Muscle of leg (tissue), 3 donors: ENCODE measurements at regions not wholly inside any gene's neighbourhood (a gene's known extent, or its start where the extent isn't known, plus 50 kb on each side); places are given as distances from the start of the nearest gene placed in this dataset.

Experiments used
- DNase-seq: peaks from one replicate; pipeline ENCODE4 v3.0.0; 2013
- H3K27ac ChIP-seq: one replicate; pipeline ENCODE4 v1.5.1; 2013; ENCODE audit warnings: mild to moderate bottlenecking, low read length, control low read depth
- H3K27me3 ChIP-seq: one replicate; pipeline ENCODE4 v1.6.1; 2013; ENCODE audit warnings: low read length; ENCODE audit not compliant: control insufficient read depth, insufficient read depth
- H3K36me3 ChIP-seq: one replicate; pipeline ENCODE4 v1.6.1; 2013; ENCODE audit warnings: low read length; ENCODE audit not compliant: control insufficient read depth, insufficient read depth
- H3K4me1 ChIP-seq: one replicate; pipeline ENCODE4 v1.6.1; 2013; ENCODE audit warnings: low read length; ENCODE audit not compliant: control insufficient read depth, insufficient read depth
- H3K4me3 ChIP-seq: one replicate; pipeline ENCODE4 v1.5.1; 2013; ENCODE audit warnings: low read length, control low read depth
- H3K9me3 ChIP-seq: replicated peaks from 2 replicates; pipeline ENCODE4 v1.6.1; 2013; ENCODE audit warnings: low read depth, low read length; ENCODE audit not compliant: control insufficient read depth
- WGBS: methylation state at CpG from one replicate; pipeline ENCODE4 v1.1.5; 2013; ENCODE audit warnings: missing lambda C conversion rate; ENCODE audit not compliant: insufficient coverage; 5-methylcytosine and 5-hydroxymethylcytosine counted together

DNA sequence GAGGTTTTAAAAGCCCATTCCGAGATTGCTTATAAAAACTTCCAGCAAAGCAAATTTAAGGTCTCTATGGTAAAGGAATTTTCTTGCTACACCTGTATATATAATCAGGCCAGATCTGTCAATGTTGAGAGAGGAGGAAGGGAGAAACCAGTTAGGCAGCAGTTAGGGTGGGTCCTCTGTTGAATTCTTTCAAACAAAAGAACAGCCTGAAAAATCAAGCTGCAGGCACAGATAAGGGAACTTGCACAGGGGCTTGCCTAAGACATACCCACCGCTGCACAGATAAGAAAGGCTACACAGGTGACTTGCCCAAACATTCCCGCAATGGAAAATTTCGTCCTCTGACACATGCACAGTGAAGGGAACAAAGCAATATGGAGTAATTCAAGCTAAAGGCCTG lies 59.8 kb upstream of the IMMP2L start:
- Histone ChIP-seq H3K27me3 (no peaks in the 10 kb centered on the region), H3K4me1 (no peaks in the 10 kb centered on the region), H3K4me3 (no peak overlapping the region), H3K36me3 (no peaks in the 10 kb centered on the region), H3K9me3 (no peaks in the 10 kb centered on the region), H3K27ac (no peak overlapping the region)
- 100% methylated on average over 3 of the region's 4 CpGs for WGBS
- no peak for DNase-seq
